LHCN-M2 (cell line): ENCODE measurements at regions not wholly inside any gene's neighbourhood (a gene's known extent, or its start where the extent isn't known, plus 50 kb on each side); places are given as distances from the start of the nearest gene placed in this dataset.
"Not testable (repeated sequence)": the region's sequence is repeated elsewhere in the genome, so short reads cannot be mapped to it uniquely, and the experiment has no call there.

Source experiments
- DNase-seq: peaks from one replicate; pipeline ENCODE4 v3.0.0-alpha.2; 2012; ENCODE audit warnings: low read depth

GRCh38 chrX:140447150-140447549, 57.7 kb downstream of the SOX3 start:
- no peak for DNase-seq

- no peak for DNase-seq
These were observed 64.0 kb downstream of the SOX3 start for GRCh38 chrX:140440876-140441275.

DNA sequence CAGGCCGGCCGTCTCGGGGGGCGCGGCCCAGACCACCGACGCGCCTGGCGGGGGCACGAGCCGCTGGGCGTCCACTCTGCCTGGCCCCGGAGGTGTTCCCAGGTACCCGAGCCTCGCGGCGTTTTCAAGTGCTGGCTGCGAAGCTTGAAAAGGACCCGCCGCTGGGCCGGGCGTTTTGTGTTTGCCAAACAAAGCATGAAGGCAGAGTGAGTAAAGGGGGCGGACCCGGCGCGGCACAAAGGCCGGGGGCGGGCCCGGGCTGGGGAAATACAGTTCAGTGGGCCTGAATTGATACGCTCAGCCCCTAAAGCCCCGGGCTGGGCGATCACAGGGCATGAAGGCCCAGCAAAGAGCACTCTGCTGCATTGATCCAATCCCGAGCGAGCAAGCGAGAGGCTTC, 65.4 kb downstream of the SOX3 start:
- DNase-seq, result no peak

- DNase-seq, result no peak
These were observed 70.5 kb downstream of the SOX3 start for GRCh38 chrX:140434347-140434746.

GRCh38 chrX:140433582-140433981, 71.3 kb downstream of the SOX3 start:
- no peak for DNase-seq

- no peak for DNase-seq
These were observed 72.3 kb downstream of the SOX3 start for GRCh38 chrX:140432346-140433175.

GRCh38 chrX:140431521-140431920, 73.3 kb downstream of the SOX3 start:
- DNase-seq, result no peak

GRCh38 chrX:140425712-140426395, 79.0 kb downstream of the SOX3 start:
- no peak for DNase-seq

- DNase-seq, result no peak
These were observed 82.4 kb downstream of the SOX3 start for GRCh38 chrX:140422501-140422900.

- DNase-seq, result not testable (repeated sequence)
These were observed 102.7 kb downstream of the SOX3 start for GRCh38 chrX:140402131-140402530.

- DNase-seq, result not testable (repeated sequence)
These were observed 108.5 kb downstream of the SOX3 start for GRCh38 chrX:140396326-140396725.

- no peak for DNase-seq
These were observed 111.4 kb downstream of the SOX3 start for GRCh38 chrX:140393507-140393906.

GRCh38 chrX:140391313-140391712, 113.6 kb downstream of the SOX3 start:
- DNase-seq, result no peak

GRCh38 chrX:140389331-140389730, 115.5 kb downstream of the SOX3 start:
- no peak for DNase-seq

DNA sequence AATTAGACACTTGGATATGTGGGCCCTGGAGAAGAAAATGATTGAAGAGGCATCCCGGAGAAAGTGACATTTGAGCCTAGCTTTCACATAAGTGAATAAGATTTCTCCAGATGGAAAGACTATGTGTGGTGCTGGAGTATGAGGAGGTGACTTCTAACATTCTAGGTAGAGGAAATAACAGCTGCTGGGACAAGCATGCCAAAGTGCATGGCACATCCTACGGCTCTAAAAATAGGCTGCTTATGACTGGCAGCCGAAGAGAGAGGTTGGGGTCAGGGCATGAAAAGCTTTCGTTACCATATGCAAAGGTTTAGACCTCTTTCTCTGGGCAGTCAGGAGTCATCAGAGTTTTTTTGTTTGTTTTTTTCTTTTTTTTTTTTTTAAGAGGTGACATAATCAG, 142.0 kb downstream of the SOX3 start:
- no peak for DNase-seq

DNA sequence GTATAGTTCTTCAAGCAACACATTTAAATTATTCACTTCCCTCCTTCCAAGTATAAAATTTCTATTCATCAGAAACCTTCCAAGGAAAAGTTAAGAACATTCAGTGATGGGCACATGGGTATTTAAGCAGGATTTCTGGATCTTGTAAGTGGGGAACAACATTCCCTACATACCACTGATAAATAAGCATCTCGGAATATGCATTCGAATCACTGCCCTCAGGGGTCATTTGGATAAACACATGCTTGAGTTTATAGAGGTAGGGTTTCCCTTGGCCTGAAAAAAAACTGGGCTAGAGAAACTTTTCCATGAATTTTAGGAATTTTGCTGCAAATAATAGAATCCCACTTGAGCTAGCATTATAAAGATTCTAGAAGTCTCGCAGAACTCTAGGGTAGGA, 143.9 kb downstream of the SOX3 start:
- DNase-seq, result no peak

- DNase-seq, result no peak
These were observed 144.6 kb downstream of the SOX3 start for GRCh38 chrX:140360284-140360683.

DNA sequence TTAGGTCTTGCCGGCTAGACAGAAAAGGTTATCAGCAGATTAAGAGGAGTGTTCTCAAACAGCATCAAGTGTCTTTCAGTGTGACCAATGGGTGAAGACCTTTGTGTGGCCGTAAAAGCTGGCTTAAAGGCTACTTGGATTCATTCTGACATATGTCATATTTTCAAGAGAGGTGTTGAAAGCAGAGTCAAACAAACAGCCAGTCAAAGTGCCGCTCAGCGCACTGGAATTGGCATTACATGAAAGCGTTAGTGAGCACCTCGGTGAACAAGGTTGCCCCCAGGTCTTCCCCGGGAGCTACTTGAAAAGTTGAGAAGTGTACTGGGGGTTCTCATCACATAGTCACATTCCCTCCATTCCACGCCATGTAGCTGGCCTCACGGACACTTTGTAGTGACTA, 148.9 kb downstream of the SOX3 start:
- DNase-seq, result no peak

DNA sequence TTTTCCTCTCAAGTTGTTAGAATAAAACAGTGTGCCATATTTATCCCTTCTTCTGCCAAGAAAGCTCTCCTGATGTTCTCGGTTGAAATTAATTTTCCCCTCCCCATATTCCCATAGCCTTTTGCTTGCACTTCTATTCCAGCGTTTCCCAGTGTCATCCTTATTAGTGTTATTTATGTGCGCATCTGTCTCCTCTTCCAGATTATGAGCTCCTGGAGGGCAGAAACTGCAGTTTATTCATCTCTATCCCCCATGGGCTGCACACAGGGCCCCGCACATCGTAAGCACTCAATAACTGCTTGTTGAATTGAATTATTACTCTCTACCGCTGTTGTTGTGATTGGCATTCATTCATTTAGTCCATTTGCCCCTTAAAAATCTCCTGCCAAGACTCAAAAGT, 149.4 kb downstream of the SOX3 start:
- DNase-seq, result no peak

GRCh38 chrX:140354431-140355120, 150.3 kb downstream of the SOX3 start:
- no peak for DNase-seq

DNA sequence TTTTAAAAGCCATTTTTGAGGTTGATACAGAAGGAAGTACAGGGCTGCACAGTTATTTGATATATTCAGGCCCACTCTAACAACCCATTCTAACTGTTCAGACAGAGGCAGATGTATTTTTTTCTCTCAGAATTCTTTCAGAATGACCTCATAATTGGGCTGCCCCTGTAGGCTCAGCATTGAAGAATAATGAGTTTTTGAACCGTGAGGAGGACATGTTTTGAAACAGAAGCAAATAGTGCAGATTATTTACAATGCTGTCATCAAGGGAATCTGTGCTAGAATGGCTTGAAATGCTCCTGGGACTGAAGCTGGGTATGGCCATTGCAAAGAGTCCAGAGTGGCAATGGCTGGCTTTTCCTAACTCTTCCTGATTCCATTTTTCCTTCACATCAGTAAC, 158.1 kb downstream of the SOX3 start:
- peak; percentile 22 for DNase-seq

GRCh38 chrX:140343226-140343868, 161.5 kb downstream of the SOX3 start:
- DNase-seq, result peak; percentile 51
